ENCODE measurements at regions not wholly inside any gene's neighbourhood (a gene's known extent, or its start where the extent isn't known, plus 50 kb on each side); places are given as distances from the start of the nearest gene placed in this dataset.

DNA sequence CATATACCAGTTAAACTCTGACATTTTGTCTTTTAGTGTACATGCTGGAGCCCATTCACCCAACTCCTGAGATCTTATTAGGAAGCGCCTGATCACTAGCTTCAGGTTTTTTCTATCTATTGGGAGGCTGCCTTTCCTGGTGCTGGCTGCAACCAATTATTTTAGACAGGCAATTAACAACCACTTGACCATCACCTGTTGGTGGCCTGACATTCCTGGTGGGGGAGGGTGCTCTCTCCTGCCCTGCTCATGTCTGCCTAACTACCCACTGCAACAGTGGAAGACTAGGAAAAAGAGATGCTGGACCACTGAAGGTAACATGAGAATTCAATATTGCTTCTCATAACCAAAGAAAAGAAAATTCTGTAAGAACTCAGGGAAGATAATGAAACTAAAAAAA is 190.3 kb upstream of the GRM3 start:
- Histone ChIP-seq H3K27ac (replicated peaks) (no peak overlapping the region), H3K4me3 (replicated peaks; ENCODE audit: insufficient read depth, low read length) (no peak overlapping the region), H3K27me3 (ENCODE audit: insufficient read depth, poor library complexity, severe bottlenecking) (no peaks in the 10 kb centered on the region)
- no peak for DNase-seq (ENCODE audit: low read depth in 1 of 2, low spot score in 1 of 2)
- TF ChIP-seq SPI1 (IDR thresholded peaks at IDR 0.05; ENCODE audit: borderline replicate concordance, low read depth) (no peak), POLR2AphosphoS5 (IDR thresholded peaks at IDR 0.05; ENCODE audit: low read depth) (no peak), GABPA (IDR thresholded peaks at IDR 0.05; ENCODE audit: low read depth) (no peak)
- TF ChIP-seq, protein P1, sequence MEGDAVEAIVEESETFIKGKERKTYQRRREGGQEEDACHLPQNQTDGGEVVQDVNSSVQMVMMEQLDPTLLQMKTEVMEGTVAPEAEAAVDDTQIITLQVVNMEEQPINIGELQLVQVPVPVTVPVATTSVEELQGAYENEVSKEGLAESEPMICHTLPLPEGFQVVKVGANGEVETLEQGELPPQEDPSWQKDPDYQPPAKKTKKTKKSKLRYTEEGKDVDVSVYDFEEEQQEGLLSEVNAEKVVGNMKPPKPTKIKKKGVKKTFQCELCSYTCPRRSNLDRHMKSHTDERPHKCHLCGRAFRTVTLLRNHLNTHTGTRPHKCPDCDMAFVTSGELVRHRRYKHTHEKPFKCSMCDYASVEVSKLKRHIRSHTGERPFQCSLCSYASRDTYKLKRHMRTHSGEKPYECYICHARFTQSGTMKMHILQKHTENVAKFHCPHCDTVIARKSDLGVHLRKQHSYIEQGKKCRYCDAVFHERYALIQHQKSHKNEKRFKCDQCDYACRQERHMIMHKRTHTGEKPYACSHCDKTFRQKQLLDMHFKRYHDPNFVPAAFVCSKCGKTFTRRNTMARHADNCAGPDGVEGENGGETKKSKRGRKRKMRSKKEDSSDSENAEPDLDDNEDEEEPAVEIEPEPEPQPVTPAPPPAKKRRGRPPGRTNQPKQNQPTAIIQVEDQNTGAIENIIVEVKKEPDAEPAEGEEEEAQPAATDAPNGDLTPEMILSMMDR (IDR thresholded peaks at IDR 0.05; ENCODE audit: insufficient read depth, low read length) = no peak
- TF ChIP-seq, protein P2, sequence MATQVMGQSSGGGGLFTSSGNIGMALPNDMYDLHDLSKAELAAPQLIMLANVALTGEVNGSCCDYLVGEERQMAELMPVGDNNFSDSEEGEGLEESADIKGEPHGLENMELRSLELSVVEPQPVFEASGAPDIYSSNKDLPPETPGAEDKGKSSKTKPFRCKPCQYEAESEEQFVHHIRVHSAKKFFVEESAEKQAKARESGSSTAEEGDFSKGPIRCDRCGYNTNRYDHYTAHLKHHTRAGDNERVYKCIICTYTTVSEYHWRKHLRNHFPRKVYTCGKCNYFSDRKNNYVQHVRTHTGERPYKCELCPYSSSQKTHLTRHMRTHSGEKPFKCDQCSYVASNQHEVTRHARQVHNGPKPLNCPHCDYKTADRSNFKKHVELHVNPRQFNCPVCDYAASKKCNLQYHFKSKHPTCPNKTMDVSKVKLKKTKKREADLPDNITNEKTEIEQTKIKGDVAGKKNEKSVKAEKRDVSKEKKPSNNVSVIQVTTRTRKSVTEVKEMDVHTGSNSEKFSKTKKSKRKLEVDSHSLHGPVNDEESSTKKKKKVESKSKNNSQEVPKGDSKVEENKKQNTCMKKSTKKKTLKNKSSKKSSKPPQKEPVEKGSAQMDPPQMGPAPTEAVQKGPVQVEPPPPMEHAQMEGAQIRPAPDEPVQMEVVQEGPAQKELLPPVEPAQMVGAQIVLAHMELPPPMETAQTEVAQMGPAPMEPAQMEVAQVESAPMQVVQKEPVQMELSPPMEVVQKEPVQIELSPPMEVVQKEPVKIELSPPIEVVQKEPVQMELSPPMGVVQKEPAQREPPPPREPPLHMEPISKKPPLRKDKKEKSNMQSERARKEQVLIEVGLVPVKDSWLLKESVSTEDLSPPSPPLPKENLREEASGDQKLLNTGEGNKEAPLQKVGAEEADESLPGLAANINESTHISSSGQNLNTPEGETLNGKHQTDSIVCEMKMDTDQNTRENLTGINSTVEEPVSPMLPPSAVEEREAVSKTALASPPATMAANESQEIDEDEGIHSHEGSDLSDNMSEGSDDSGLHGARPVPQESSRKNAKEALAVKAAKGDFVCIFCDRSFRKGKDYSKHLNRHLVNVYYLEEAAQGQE (IDR thresholded peaks at IDR 0.05; ENCODE audit: insufficient replicate concordance, low read depth) = no peak

GRCh38 chr7:86448856-86449255 is 194.9 kb upstream of the GRM3 start:
- no peak overlapping the region for H3K4me3 ChIP-seq (replicated peaks; ENCODE audit: insufficient read depth, low read length)
- H3K27ac ChIP-seq (replicated peaks) = no peak overlapping the region
- TF ChIP-seq, protein P1 (IDR thresholded peaks at IDR 0.05; ENCODE audit: insufficient read depth, low read length) = no peak
- TF ChIP-seq POLR2AphosphoS5 (IDR thresholded peaks at IDR 0.05; ENCODE audit: low read depth) = no peak
- TF ChIP-seq, protein P2 (IDR thresholded peaks at IDR 0.05; ENCODE audit: insufficient replicate concordance, low read depth) = no peak
- no peak for TF ChIP-seq SPI1 (IDR thresholded peaks at IDR 0.05; ENCODE audit: borderline replicate concordance, low read depth)
- TF ChIP-seq GABPA (IDR thresholded peaks at IDR 0.05; ENCODE audit: low read depth) = no peak
- no peak for DNase-seq (ENCODE audit: low read depth in 1 of 2, low spot score in 1 of 2)
- no peaks in the 10 kb centered on the region for H3K27me3 ChIP-seq (ENCODE audit: insufficient read depth, poor library complexity, severe bottlenecking)

DNA sequence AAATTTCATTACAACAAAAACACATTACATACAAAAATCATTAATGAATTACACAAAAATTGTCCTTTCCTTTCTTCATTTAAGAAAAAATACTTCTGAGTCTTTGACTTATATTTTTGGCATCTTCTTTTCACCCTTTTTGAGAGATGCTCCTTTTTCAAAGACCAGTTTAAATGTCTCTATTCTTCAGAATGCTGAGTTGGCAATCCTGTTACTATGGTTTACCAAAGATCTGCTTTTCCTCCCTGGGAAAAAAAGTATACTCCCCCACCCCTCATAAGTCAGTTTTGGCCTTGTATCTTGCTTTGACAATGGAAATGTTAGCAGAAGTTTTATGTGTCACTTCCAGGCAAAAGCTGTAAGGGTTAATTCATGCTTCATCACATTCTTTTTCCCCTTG is 198.4 kb upstream of the GRM3 start:
- Histone ChIP-seq H3K27me3 (ENCODE audit: insufficient read depth, poor library complexity, severe bottlenecking) (no peaks in the 10 kb centered on the region), H3K4me3 (replicated peaks; ENCODE audit: insufficient read depth, low read length) (no peak overlapping the region), H3K27ac (replicated peaks) (no peak overlapping the region)
- DNase-seq (ENCODE audit: low read depth in 1 of 2, low spot score in 1 of 2) = no peak
- TF ChIP-seq SPI1 (IDR thresholded peaks at IDR 0.05; ENCODE audit: borderline replicate concordance, low read depth) (no peak), POLR2AphosphoS5 (IDR thresholded peaks at IDR 0.05; ENCODE audit: low read depth) (no peak), GABPA (IDR thresholded peaks at IDR 0.05; ENCODE audit: low read depth) (no peak)
- TF ChIP-seq, protein P1 (IDR thresholded peaks at IDR 0.05; ENCODE audit: insufficient read depth, low read length) = no peak
- TF ChIP-seq, protein P2 (IDR thresholded peaks at IDR 0.05; ENCODE audit: insufficient replicate concordance, low read depth) = no peak

Data from HL-60 (cell line).